Neuron (in vitro differentiated cells): ENCODE measurements at regions not wholly inside any gene's neighbourhood (a gene's known extent, or its start where the extent isn't known, plus 50 kb on each side); places are given as distances from the start of the nearest gene placed in this dataset.
"Not testable (repeated sequence)": the region's sequence is repeated elsewhere in the genome, so short reads cannot be mapped to it uniquely, and the experiment has no call there.

Experiments
- H2AFZ ChIP-seq: one replicate; pipeline ENCODE4 v1.6.1; 2013; ENCODE audit warnings: low read depth, mild to moderate bottlenecking, inconsistent platforms, low read length, moderate library complexity
- H3K27me3 ChIP-seq: one replicate; pipeline ENCODE4 v1.6.1; 2013; ENCODE audit warnings: low read length; ENCODE audit not compliant: insufficient read depth
- H3K36me3 ChIP-seq: one replicate; pipeline ENCODE4 v1.6.1; 2013; ENCODE audit warnings: low read length; ENCODE audit not compliant: insufficient read depth
- H3K4me1 ChIP-seq: one replicate; pipeline ENCODE4 v1.6.1; 2013; ENCODE audit warnings: low read length; ENCODE audit not compliant: insufficient read depth
- H3K4me3 ChIP-seq: 2 replicates; pipeline ENCODE4 v1.5.1; 2013; ENCODE audit warnings: mild to moderate bottlenecking, low read length, moderate library complexity
- H3K9me3 ChIP-seq: one replicate; pipeline ENCODE4 v1.6.1; 2013; ENCODE audit warnings: low read length

DNA sequence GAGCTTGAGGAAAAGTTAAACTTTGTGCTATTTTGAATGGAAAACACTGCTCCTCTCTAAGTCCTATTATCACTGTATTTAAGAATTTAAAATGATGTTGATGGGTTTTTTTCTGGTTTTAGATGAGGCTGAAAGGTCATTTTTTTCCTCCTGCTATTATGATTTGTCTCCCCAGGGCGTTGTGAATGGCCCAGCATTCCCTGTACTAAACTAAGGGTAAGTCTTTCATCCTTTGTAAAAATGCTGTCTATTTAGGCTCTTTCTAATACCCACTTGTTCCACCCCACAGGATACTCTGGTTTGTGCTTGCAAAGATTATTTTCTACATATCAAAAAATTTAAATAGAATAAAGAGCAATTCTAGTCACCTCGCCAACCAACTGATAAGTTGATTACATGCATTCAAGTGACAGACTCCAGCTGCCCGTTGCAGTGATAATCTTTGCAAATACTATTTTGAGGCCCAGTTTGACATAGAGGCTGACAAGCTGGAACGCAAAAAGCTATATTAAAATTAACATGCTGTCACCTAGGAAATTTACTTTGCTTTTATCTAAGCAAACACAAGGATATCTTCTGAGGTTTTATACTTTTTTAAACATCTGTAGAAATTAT, 222.3 kb upstream of the TMEM229A start:
- Histone ChIP-seq H3K4me3 (no peak overlapping the region), H3K36me3 (no peaks in the 10 kb centered on the region), H3K4me1 (peaks cover 5% of the 10 kb centered on the region), H3K27me3 (no peaks in the 10 kb centered on the region), H3K9me3 (no peaks in the 10 kb centered on the region), H2AFZ (no peak overlapping the region)

- Histone ChIP-seq H3K4me3 (no peak overlapping the region), H3K36me3 (no peaks in the 10 kb centered on the region), H2AFZ (no peak overlapping the region), H3K4me1 (peaks cover 5% of the 10 kb centered on the region), H3K9me3 (no peaks in the 10 kb centered on the region), H3K27me3 (no peaks in the 10 kb centered on the region)
These were observed 221.5 kb upstream of the TMEM229A start for GRCh38 chr7:124254396-124254795.

DNA sequence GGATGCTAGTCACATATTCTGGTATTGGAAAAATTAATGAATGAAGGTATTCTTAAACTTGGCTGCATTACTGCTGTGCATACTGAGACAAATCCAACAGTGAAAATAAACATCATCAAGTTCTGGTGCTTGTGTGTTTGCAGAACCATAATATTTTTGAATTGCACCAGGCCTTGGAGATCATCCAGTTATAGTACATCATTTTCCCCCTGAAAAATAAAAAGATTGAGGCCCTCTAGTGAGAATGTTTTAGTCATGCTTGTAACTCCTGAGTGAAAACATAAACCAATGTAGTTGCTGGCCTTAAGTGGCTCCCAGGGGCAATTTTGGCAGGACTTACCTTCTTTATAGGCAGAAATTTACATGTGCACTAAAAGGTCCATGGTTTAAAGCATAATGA, 218.8 kb upstream of the TMEM229A start:
- Histone ChIP-seq H3K4me1 (peaks cover 7% of the 10 kb centered on the region), H2AFZ (no peak overlapping the region), H3K27me3 (no peaks in the 10 kb centered on the region), H3K36me3 (no peaks in the 10 kb centered on the region), H3K9me3 (peaks cover 3% of the 10 kb centered on the region), H3K4me3 (no peak overlapping the region)

GRCh38 chr7:124250297-124251034, 217.6 kb upstream of the TMEM229A start:
- peaks cover 3% of the 10 kb centered on the region for H3K9me3 ChIP-seq
- peaks cover 15% of the 10 kb centered on the region for H3K4me1 ChIP-seq
- no peaks in the 10 kb centered on the region for H3K27me3 ChIP-seq
- no peaks in the 10 kb centered on the region for H3K36me3 ChIP-seq
- no peak overlapping the region for H3K4me3 ChIP-seq
- no peak overlapping the region for H2AFZ ChIP-seq

DNA sequence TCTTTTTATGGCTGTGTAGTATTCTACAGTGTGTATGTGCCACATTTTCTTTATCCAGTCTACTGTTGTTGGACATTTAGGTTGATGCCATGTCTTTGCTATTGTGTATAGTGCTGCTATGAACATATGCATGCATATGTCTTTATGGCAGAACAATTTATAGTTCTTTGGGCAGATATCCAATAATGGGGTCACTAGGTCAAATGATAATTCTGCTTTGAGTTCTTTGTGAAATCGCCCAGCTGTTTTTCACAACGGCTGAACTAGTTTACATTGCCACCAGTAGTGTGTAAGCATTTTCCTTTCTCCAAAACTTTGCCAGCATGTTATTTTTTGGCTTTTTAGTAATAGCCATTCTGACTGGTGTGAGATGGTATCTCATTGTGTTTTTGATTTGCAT, 214.8 kb upstream of the TMEM229A start:
- Histone ChIP-seq H3K9me3 (peaks cover 3% of the 10 kb centered on the region), H2AFZ (no peak overlapping the region), H3K36me3 (no peaks in the 10 kb centered on the region), H3K27me3 (no peaks in the 10 kb centered on the region), H3K4me3 (no peak overlapping the region), H3K4me1 (peaks cover 10% of the 10 kb centered on the region)

DNA sequence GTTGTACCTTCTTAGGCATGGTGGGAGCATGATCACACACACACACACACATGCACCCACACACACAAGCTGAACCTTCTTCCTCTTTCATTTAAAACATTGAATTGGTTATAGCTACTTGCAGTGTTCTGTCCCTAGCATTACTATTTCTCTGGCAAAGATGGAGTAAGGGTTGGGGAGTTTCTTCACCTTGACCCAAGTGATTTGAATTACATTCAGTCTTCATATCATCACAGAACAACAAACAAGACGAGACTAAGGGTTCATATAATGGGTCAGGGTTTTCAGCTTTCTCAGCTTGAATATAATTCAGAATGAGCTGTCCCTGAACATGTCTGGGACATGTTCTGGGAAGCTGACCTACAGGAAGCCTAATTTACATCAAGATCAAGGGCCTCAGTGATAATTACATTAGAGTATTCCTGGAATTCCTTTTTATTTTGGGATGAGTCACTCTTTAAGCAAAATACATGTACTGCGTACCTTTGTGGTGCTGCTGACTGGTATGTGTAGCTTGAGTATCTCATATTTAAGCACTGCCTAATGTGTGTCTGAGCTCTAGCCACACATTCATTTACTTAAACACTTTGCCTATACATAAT, 213.5 kb upstream of the TMEM229A start:
- H3K36me3 ChIP-seq: no peaks in the 10 kb centered on the region
- no peak overlapping the region for H3K4me3 ChIP-seq
- peaks cover 3% of the 10 kb centered on the region for H3K9me3 ChIP-seq
- peak overlapping the region; percentile 64 for H2AFZ ChIP-seq
- no peaks in the 10 kb centered on the region for H3K27me3 ChIP-seq
- H3K4me1 ChIP-seq: peaks cover 10% of the 10 kb centered on the region

DNA sequence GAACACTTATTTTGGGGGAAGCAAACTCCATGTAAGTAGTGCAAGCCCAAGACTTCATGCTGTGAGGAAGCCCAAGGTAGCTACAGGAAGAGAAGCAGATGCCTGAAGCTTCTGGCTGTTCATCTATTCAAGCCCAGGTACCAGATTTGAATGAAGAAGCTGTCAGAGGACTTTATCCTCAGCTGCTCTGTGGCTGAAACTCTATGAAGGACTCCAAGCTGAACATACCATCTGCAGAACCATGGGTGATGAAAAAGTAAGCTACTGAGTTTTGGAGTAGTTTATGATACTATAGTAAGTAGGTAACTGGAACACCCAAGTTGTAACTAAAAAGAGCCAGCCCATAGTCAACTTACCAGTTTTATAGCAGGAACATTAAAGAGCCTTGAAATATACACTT, 211.6 kb upstream of the TMEM229A start:
- H3K36me3 ChIP-seq, H3K9me3 ChIP-seq, H3K4me3 ChIP-seq, H3K27me3 ChIP-seq, H3K4me1 ChIP-seq, H2AFZ ChIP-seq: not testable (repeated sequence)

- H3K4me3 ChIP-seq: no peak overlapping the region
- no peaks in the 10 kb centered on the region for H3K4me1 ChIP-seq
- peaks cover 6% of the 10 kb centered on the region for H3K9me3 ChIP-seq
- no peak overlapping the region for H2AFZ ChIP-seq
- no peaks in the 10 kb centered on the region for H3K27me3 ChIP-seq
- H3K36me3 ChIP-seq: no peaks in the 10 kb centered on the region
These were observed 186.8 kb upstream of the TMEM229A start for GRCh38 chr7:124219681-124220080.

GRCh38 chr7:124208642-124209041, 175.8 kb upstream of the TMEM229A start:
- Histone ChIP-seq H3K27me3 (no peaks in the 10 kb centered on the region), H2AFZ (no peak overlapping the region), H3K9me3 (no peaks in the 10 kb centered on the region), H3K4me3 (no peak overlapping the region), H3K4me1 (peaks cover 5% of the 10 kb centered on the region), H3K36me3 (no peaks in the 10 kb centered on the region)

DNA sequence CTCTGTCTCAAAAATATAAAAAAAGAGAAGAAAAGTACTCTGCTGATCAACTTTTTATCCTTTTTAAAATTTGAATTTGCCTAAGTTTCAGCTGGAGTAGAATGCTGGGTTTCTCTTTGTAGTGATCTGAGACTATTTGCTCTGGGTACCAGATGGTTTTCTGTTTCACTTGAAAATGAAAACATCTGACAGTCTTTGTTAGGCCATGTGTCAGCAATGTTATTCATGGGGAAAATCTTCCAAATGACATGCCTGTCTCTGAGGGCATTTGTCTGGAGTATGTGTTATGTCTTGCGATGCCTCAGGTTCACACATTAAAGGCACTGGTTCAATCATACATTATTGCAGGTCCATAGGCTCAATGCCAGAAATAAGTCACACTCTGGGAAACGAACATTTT, 175.3 kb upstream of the TMEM229A start:
- no peak overlapping the region for H3K4me3 ChIP-seq
- H2AFZ ChIP-seq: no peak overlapping the region
- H3K36me3 ChIP-seq: no peaks in the 10 kb centered on the region
- peaks cover 5% of the 10 kb centered on the region for H3K4me1 ChIP-seq
- no peaks in the 10 kb centered on the region for H3K27me3 ChIP-seq
- H3K9me3 ChIP-seq: no peaks in the 10 kb centered on the region

- H3K4me3 ChIP-seq: no peak overlapping the region
- H3K36me3 ChIP-seq: no peaks in the 10 kb centered on the region
- H3K9me3 ChIP-seq: no peaks in the 10 kb centered on the region
- H3K27me3 ChIP-seq: no peaks in the 10 kb centered on the region
- no peak overlapping the region for H2AFZ ChIP-seq
- H3K4me1 ChIP-seq: peaks cover 5% of the 10 kb centered on the region
These were observed 172.7 kb upstream of the TMEM229A start for GRCh38 chr7:124205526-124205925.

DNA sequence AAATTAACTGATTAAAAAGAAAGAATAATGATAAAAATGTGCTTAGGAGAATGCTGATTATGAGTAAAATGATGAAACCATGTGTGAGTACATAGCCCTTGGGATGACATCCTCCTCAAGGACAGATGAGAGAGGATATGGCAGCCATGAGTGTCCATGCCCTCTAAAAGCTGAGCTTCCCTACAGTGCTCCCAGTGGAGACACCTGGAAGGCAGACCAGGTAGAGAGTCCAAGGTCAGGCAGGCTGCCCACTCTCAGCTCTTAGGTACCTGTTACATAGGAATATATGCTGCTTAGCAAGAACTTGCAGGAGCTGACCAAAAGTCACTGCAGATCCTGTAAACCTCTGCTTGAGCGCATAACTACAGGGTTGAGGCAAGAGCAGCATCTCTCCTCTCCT, 169.7 kb upstream of the TMEM229A start:
- Histone ChIP-seq H3K36me3 (no peaks in the 10 kb centered on the region), H3K9me3 (no peaks in the 10 kb centered on the region), H3K4me1 (peaks cover 5% of the 10 kb centered on the region), H3K27me3 (no peaks in the 10 kb centered on the region), H3K4me3 (no peak overlapping the region), H2AFZ (no peak overlapping the region)

GRCh38 chr7:124201768-124202349, 169.0 kb upstream of the TMEM229A start:
- no peaks in the 10 kb centered on the region for H3K9me3 ChIP-seq
- H3K36me3 ChIP-seq: no peaks in the 10 kb centered on the region
- H3K27me3 ChIP-seq: no peaks in the 10 kb centered on the region
- no peak overlapping the region for H2AFZ ChIP-seq
- H3K4me3 ChIP-seq: no peak overlapping the region
- peaks cover 5% of the 10 kb centered on the region for H3K4me1 ChIP-seq
